ENCODE measurements at regions not wholly inside any gene's neighbourhood (a gene's known extent, or its start where the extent isn't known, plus 50 kb on each side); places are given as distances from the start of the nearest gene placed in this dataset.

DNA sequence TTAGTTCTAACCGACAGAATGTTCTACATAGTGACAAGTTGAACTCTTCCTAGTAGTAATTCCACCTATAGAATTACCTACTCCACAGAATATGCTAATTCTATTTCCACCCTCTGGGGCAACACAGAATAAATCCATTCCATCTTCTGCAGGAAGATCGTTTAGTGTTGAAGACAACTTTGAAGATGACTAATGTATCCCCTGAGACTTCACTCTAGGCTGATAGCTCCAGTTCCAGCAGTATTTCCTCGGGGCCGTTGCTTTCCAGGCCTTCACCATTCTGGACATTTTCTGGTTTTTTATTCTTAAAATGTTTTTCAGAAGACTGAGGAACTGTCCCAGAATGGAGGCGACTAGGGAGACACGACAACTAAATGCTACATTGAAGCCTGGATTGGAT lies 61.0 kb upstream of the CSF1 start:
- no peak for TF ChIP-seq EZH2phosphoT487 (IDR thresholded peaks at IDR 0.05; ENCODE audit: low read depth)
- H3K27ac ChIP-seq (ENCODE audit: low read length) = no peak overlapping the region
- H3K9me3 ChIP-seq (ENCODE audit: insufficient read depth, low read length) = no peaks in the 10 kb centered on the region
- H4K20me1 ChIP-seq (ENCODE audit: insufficient read depth, low read length) = no peaks in the 10 kb centered on the region
- H3K9ac ChIP-seq (ENCODE audit: low read length) = no peak overlapping the region
- H2AFZ ChIP-seq (ENCODE audit: low read depth, low read length) = no peak overlapping the region
- H3K4me2 ChIP-seq (ENCODE audit: low read length) = no peak overlapping the region
- peaks cover under 1% of the 10 kb centered on the region; the same call in 1 of the 2 replicates for H3K27me3 ChIP-seq (ENCODE audit: low read depth, low read length)
- no peaks in the 10 kb centered on the region for H3K79me2 ChIP-seq (ENCODE audit: low read length)
- H3K36me3 ChIP-seq (replicated peaks; ENCODE audit: low read depth, low read length) = no peaks in the 10 kb centered on the region
- H3K4me3 ChIP-seq (ENCODE audit: low read length) = no peak overlapping the region
- H3K4me1 ChIP-seq (ENCODE audit: low read length) = no peaks in the 10 kb centered on the region

- no peaks in the 10 kb centered on the region for H3K36me3 ChIP-seq (replicated peaks; ENCODE audit: low read depth, low read length)
- no peak for TF ChIP-seq CTCF (IDR thresholded peaks at IDR 0.05; ENCODE audit: low read depth, low read length)
- no peak for TF ChIP-seq EZH2phosphoT487 (IDR thresholded peaks at IDR 0.05; ENCODE audit: low read depth)
- no peak overlapping the region for H3K4me3 ChIP-seq (ENCODE audit: low read length)
- H3K4me1 ChIP-seq (ENCODE audit: low read length) = no peaks in the 10 kb centered on the region
- H3K27me3 ChIP-seq (ENCODE audit: low read depth, low read length) = peaks cover 3% of the 10 kb centered on the region; the same call in 1 of the 2 replicates
- no peak overlapping the region for H3K4me2 ChIP-seq (ENCODE audit: low read length)
- H2AFZ ChIP-seq (ENCODE audit: low read depth, low read length) = no peak overlapping the region
- H3K79me2 ChIP-seq (ENCODE audit: low read length) = no peaks in the 10 kb centered on the region
- no peaks in the 10 kb centered on the region for H3K9me3 ChIP-seq (ENCODE audit: insufficient read depth, low read length)
- H3K9ac ChIP-seq (ENCODE audit: low read length) = no peak overlapping the region
- no peaks in the 10 kb centered on the region for H4K20me1 ChIP-seq (ENCODE audit: insufficient read depth, low read length)
- H3K27ac ChIP-seq (ENCODE audit: low read length) = no peak overlapping the region
Measured at GRCh38 chr1:109847251-109847650, 63.4 kb upstream of the CSF1 start.

GRCh38 chr1:109846846-109847245 lies 63.8 kb upstream of the CSF1 start:
- no peaks in the 10 kb centered on the region for H3K36me3 ChIP-seq (replicated peaks; ENCODE audit: low read depth, low read length)
- no peaks in the 10 kb centered on the region for H3K4me1 ChIP-seq (ENCODE audit: low read length)
- no peaks in the 10 kb centered on the region for H4K20me1 ChIP-seq (ENCODE audit: insufficient read depth, low read length)
- H2AFZ ChIP-seq (ENCODE audit: low read depth, low read length) = no peak overlapping the region
- no peak overlapping the region for H3K9ac ChIP-seq (ENCODE audit: low read length)
- H3K9me3 ChIP-seq (ENCODE audit: insufficient read depth, low read length) = no peaks in the 10 kb centered on the region
- TF ChIP-seq EZH2phosphoT487 (IDR thresholded peaks at IDR 0.05; ENCODE audit: low read depth) (no peak), CTCF (IDR thresholded peaks at IDR 0.05; ENCODE audit: low read depth, low read length) (no peak)
- H3K27ac ChIP-seq (ENCODE audit: low read length) = no peak overlapping the region
- peaks cover 3% of the 10 kb centered on the region; the same call in 1 of the 2 replicates for H3K27me3 ChIP-seq (ENCODE audit: low read depth, low read length)
- no peak overlapping the region for H3K4me2 ChIP-seq (ENCODE audit: low read length)
- no peaks in the 10 kb centered on the region for H3K79me2 ChIP-seq (ENCODE audit: low read length)
- H3K4me3 ChIP-seq (ENCODE audit: low read length) = no peak overlapping the region

DNA sequence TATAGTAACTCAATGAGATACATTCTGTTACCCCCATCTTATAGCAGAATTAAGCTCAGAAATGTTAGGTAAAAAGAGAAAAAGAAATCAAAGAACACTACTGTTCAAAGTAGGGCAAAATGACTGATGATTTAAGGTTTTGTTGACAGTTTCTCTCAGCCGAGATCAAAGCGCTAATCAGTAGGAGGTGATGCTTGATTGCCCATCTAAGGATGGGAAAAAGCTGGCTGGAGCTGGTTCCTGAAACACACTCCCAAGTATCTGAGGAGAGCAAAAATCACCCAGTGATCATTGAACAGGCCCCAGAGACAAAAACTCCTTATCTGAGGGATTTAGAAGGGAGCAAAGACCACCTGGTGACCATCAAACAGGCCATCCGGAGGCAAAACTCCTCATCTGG lies 64.5 kb upstream of the CSF1 start:
- no peaks in the 10 kb centered on the region for H3K36me3 ChIP-seq (replicated peaks; ENCODE audit: low read depth, low read length)
- no peak for TF ChIP-seq CTCF (IDR thresholded peaks at IDR 0.05; ENCODE audit: low read depth, low read length)
- TF ChIP-seq EZH2phosphoT487 (IDR thresholded peaks at IDR 0.05; ENCODE audit: low read depth) = no peak
- no peak overlapping the region for H3K4me2 ChIP-seq (ENCODE audit: low read length)
- no peak overlapping the region for H3K4me3 ChIP-seq (ENCODE audit: low read length)
- no peaks in the 10 kb centered on the region for H3K4me1 ChIP-seq (ENCODE audit: low read length)
- no peak overlapping the region for H3K9ac ChIP-seq (ENCODE audit: low read length)
- H3K27me3 ChIP-seq (ENCODE audit: low read depth, low read length) = peaks cover 3% of the 10 kb centered on the region; the same call in 1 of the 2 replicates
- no peaks in the 10 kb centered on the region for H3K9me3 ChIP-seq (ENCODE audit: insufficient read depth, low read length)
- no peaks in the 10 kb centered on the region for H4K20me1 ChIP-seq (ENCODE audit: insufficient read depth, low read length)
- H3K79me2 ChIP-seq (ENCODE audit: low read length) = no peaks in the 10 kb centered on the region
- no peak overlapping the region for H3K27ac ChIP-seq (ENCODE audit: low read length)
- H2AFZ ChIP-seq (ENCODE audit: low read depth, low read length) = no peak overlapping the region

DNA sequence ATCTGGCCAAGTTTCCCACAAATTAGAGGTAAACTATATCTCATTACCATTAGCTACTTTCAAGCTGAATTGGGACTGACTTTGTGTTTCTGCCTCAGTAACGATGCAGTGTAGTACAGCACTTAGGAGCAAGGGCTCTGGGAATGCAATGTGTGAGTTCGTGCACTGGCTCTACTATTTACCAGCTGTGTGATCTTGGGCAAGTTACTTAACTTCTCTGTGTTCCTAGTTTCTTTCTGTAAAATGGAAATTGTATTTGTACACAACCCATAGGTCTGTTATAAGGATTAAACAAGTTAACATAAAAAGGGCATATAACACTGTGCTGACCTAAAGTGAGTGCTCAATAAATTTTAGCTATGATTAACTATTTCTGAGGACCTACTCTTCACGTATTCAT lies 65.0 kb upstream of the CSF1 start:
- Histone ChIP-seq H3K4me3 (ENCODE audit: low read length) (no peak overlapping the region), H3K27me3 (ENCODE audit: low read depth, low read length) (peaks cover 3% of the 10 kb centered on the region; the same call in 1 of the 2 replicates), H3K9ac (ENCODE audit: low read length) (no peak overlapping the region), H3K4me2 (ENCODE audit: low read length) (no peak overlapping the region), H3K36me3 (replicated peaks; ENCODE audit: low read depth, low read length) (no peaks in the 10 kb centered on the region), H3K9me3 (ENCODE audit: insufficient read depth, low read length) (no peaks in the 10 kb centered on the region), H3K79me2 (ENCODE audit: low read length) (no peaks in the 10 kb centered on the region), H4K20me1 (ENCODE audit: insufficient read depth, low read length) (no peaks in the 10 kb centered on the region), H3K4me1 (ENCODE audit: low read length) (no peaks in the 10 kb centered on the region), H2AFZ (ENCODE audit: low read depth, low read length) (no peak overlapping the region), H3K27ac (ENCODE audit: low read length) (no peak overlapping the region)
- TF ChIP-seq EZH2phosphoT487 (IDR thresholded peaks at IDR 0.05; ENCODE audit: low read depth) (no peak), CTCF (IDR thresholded peaks at IDR 0.05; ENCODE audit: low read depth, low read length) (no peak)

All from OCI-LY3 (cell line).